Globus pallidus (tissue), 1 donor: ENCODE measurements at regions not wholly inside any gene's neighbourhood (a gene's known extent, or its start where the extent isn't known, plus 50 kb on each side); places are given as distances from the start of the nearest gene placed in this dataset.

Experiments used
- DNase-seq: peaks from one replicate; pipeline ENCODE4 v3.0.0-alpha.2; 2015; ENCODE audit warnings: low spot score

- DNase-seq, result no peak
These were observed 103.3 kb upstream of the FAM9C start for GRCh38 chrX:13147733-13148132.

GRCh38 chrX:13147147-13147546 lies 102.7 kb upstream of the FAM9C start:
- no peak for DNase-seq

GRCh38 chrX:13144927-13145655 lies 100.7 kb upstream of the FAM9C start:
- DNase-seq, result no peak

GRCh38 chrX:13142891-13143290 lies 98.5 kb upstream of the FAM9C start:
- DNase-seq, result no peak

- no peak for DNase-seq
These were observed 95.6 kb upstream of the FAM9C start for GRCh38 chrX:13140007-13140406.

GRCh38 chrX:13131396-13132137 lies 87.1 kb upstream of the FAM9C start:
- DNase-seq, result peak; percentile 63

GRCh38 chrX:13130816-13131215 lies 86.4 kb upstream of the FAM9C start:
- no peak for DNase-seq

- no peak for DNase-seq
These were observed 83.7 kb upstream of the FAM9C start for GRCh38 chrX:13128104-13128503.

GRCh38 chrX:13126775-13127174 lies 82.4 kb upstream of the FAM9C start:
- no peak for DNase-seq

GRCh38 chrX:13125188-13125587 lies 80.8 kb upstream of the FAM9C start:
- DNase-seq, result no peak

GRCh38 chrX:13123857-13124345 lies 79.5 kb upstream of the FAM9C start:
- no peak for DNase-seq

- no peak for DNase-seq
These were observed 78.9 kb upstream of the FAM9C start for GRCh38 chrX:13123247-13123856.

- no peak for DNase-seq
These were observed 76.7 kb upstream of the FAM9C start for GRCh38 chrX:13121020-13121555.

GRCh38 chrX:13120017-13120416 lies 75.6 kb upstream of the FAM9C start:
- no peak for DNase-seq

GRCh38 chrX:13119386-13119785 lies 75.0 kb upstream of the FAM9C start:
- DNase-seq, result no peak

GRCh38 chrX:13115146-13115855 lies 70.9 kb upstream of the FAM9C start:
- no peak for DNase-seq

GRCh38 chrX:13112499-13112898 lies 68.1 kb upstream of the FAM9C start:
- no peak for DNase-seq

- DNase-seq, result no peak
These were observed 66.3 kb upstream of the FAM9C start for GRCh38 chrX:13110433-13111324.

GRCh38 chrX:13109817-13110216 lies 65.4 kb upstream of the FAM9C start:
- no peak for DNase-seq

GRCh38 chrX:13103914-13104274 lies 59.5 kb upstream of the FAM9C start:
- DNase-seq, result no peak
